ENCODE measurements at regions not wholly inside any gene's neighbourhood (a gene's known extent, or its start where the extent isn't known, plus 50 kb on each side); places are given as distances from the start of the nearest gene placed in this dataset.

DNA sequence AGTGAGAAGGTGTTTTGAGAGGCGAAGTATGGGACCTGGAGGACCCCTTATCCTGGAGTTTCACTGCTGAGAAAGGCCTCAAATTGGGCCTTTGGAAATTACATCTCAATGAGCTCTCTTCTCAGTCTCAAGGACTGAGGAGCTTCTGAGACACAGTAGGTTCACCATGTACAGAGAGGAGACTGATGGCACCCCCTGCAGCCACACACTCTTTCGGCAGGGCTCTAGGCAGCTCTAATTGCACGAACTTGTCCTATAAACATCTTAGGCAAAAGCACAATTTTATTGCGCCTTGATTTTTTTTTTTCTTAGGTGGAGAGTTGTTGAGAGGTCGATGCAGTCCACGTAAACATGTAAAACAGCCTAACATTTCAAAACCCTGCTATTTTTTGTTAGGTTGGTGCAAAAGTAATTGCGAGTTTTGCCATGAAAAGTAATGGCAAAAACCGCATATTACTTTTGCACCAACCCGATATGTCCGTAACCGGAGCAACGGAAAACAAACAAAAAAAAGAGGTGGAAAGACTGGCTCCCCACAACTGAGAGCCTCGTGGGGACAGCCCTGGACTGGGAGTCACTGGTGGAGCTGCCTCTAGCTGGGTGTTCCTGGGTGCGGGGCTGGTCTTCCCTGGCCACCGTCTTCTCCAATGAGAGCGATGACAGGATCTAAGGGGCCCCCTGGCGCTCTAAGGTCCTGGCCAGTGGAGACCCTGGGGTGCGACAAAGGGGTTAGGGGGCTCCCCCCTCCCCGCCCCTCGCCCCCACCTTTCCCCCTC lies 84.0 kb upstream of the EYA2 start (continued):
- TF ChIP-seq, protein P1, sequence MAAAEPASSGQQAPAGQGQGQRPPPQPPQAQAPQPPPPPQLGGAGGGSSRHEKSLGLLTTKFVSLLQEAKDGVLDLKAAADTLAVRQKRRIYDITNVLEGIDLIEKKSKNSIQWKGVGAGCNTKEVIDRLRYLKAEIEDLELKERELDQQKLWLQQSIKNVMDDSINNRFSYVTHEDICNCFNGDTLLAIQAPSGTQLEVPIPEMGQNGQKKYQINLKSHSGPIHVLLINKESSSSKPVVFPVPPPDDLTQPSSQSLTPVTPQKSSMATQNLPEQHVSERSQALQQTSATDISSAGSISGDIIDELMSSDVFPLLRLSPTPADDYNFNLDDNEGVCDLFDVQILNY (CRISPR knock-in tag; IDR thresholded peaks at IDR 0.05), result no peak

DNA sequence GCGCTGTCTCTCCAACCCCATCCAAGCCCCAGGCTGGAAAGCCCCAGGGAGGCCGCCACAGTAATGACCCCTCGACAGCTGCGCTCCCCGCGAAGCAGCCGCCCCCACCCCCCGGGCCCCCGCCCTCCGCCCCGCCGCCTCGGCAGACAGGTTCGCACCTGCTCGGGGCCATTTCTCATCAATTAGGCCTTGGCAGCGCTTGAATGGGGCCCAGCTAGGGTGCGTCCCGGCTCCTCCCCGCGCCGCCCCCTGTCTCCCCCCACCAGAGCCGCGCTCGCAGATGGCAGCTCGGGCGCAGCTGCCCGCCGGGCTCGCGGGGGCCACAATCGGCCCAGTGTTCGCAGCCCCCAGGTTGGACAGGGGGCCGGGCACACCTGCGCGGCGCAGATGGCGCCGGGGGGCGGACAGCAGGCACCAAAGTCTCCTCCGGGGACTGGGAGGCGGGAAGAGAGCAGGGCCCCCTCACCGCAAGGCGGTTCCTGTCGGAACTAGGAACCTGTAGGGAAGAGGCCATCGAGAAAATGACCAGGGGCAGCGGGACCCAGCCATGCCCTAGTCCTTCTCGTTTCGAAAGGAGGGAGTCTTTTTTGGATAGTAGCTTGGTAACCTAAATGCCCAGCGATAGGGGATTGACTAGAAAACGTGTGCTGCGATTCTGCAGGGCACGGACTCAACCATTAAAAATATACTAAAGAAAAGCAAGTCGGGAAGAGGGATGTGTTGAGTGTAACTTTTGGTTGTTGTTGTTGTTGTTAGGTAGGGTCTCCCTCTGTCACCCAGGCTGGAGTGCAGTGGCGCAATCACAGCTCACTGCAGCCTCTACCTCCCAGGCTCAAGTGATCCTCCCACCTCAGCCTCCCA lies 83.2 kb upstream of the EYA2 start:
- ATAC-seq (peak; percentile 14; the same call in 1 of the 2 replicates), DNase-seq (ENCODE audit: low spot score) (peak; percentile 24)
- Mint-ChIP-seq H3K4me1 (peaks cover 25% of the 10 kb centered on the region), H3K27me3 (ENCODE audit: low read depth) (peaks cover 7% of the 10 kb centered on the region), H3K9me3 (no peaks in the 10 kb centered on the region), H3K27ac (no peak overlapping the region), H3K36me3 (no peaks in the 10 kb centered on the region), H3K4me3 (peak overlapping the region; percentile 56)
- POLR2A ChIA-PET, result interaction anchor here (0.7 kb wide), 1 partner anchor 322 kb away, joined by 7 read pairs; no protein-coding TSS in a partner anchor
- no peak for TF ChIP-seq ZNF512 (CRISPR knock-in tag; IDR thresholded peaks at IDR 0.05; ENCODE audit: borderline replicate concordance)
- TF ChIP-seq, protein P1 (CRISPR knock-in tag; IDR thresholded peaks at IDR 0.05), result 0 out of 2 replicates have a peak, but pooled peaks have one; percentile 44
- CTCF ChIA-PET, result interaction anchor here (1.2 to 3.2 kb wide), 3 partner anchors 9 to 141 kb away, joined by 4 to 21 read pairs (median 4); no protein-coding TSS in a partner anchor

GRCh38 chr20:46814366-46815232 lies 80.0 kb upstream of the EYA2 start:
- CTCF ChIA-PET, result interaction anchor here (0.9 to 2.5 kb wide), 7 partner anchors 23 to 569 kb away, joined by 3 to 13 read pairs (median 4); partner anchors contain the start of gene EYA2

More at GRCh38 chr20:46814366-46815232, 80.0 kb upstream of the EYA2 start:
- DNase-seq (ENCODE audit: low spot score) (peak; percentile 29), ATAC-seq (peak; percentile 89)
- TF ChIP-seq ATF1 (CRISPR knock-in tag; IDR thresholded peaks at IDR 0.05) (no peak), ZNF532 (CRISPR knock-in tag; IDR thresholded peaks at IDR 0.05; ENCODE audit: borderline replicate concordance) (no peak), AR (CRISPR knock-in tag; IDR thresholded peaks at IDR 0.05) (no peak), GABPB1 (CRISPR knock-in tag; IDR thresholded peaks at IDR 0.05) (no peak), SP1 (CRISPR knock-in tag; conservative IDR thresholded peaks at IDR 0.05) (no peak)
- Mint-ChIP-seq H3K9me3 (no peaks in the 10 kb centered on the region), H3K27ac (no peak overlapping the region), H3K4me3 (no peak overlapping the region), H3K36me3 (no peaks in the 10 kb centered on the region), H3K4me1 (peaks cover 22% of the 10 kb centered on the region), H3K27me3 (ENCODE audit: low read depth) (peaks cover 7% of the 10 kb centered on the region)
- POLR2A ChIA-PET, result interaction anchor here (0.6 kb wide), 2 partner anchors 30 to 157 kb away, joined by 3 to 4 read pairs; no protein-coding TSS in a partner anchor
